Transverse colon (tissue), 4 donors: ENCODE measurements at regions not wholly inside any gene's neighbourhood (a gene's known extent, or its start where the extent isn't known, plus 50 kb on each side); places are given as distances from the start of the nearest gene placed in this dataset.

ENCODE experiments used
- DNase-seq: peaks from one replicate; pipeline ENCODE4 v3.0.0-alpha.2; 2019
- H3K27ac ChIP-seq, 4 donors: fragments of 200-600 bp; sonication (generic); 2 replicates each; pipeline ENCODE4 v1.5.1; 2016 to 2018; ENCODE audit warnings: inconsistent platforms in 4 of 4
- H3K27me3 ChIP-seq: fragments of 200-600 bp; sonication (generic); 2 replicates; pipeline ENCODE4 v1.5.1; 2017; ENCODE audit warnings: inconsistent platforms
- H3K36me3 ChIP-seq, 4 donors: fragments of 200-600 bp; sonication (generic); 2 replicates each; pipeline ENCODE4 v1.5.1; 2017 to 2019; ENCODE audit warnings: inconsistent platforms in 4 of 4
- H3K4me1 ChIP-seq, 4 donors: fragments of 200-600 bp; sonication (generic); 2 replicates each; pipeline ENCODE4 v1.5.1; 2017 to 2020; ENCODE audit warnings: inconsistent platforms in 4 of 4
- H3K4me3 ChIP-seq, 4 donors: fragments of 200-600 bp; sonication (generic); 1 replicate in 1 of 4; 2 replicates in 3 of 4; pipeline versions ENCODE4 v1.5.1 to v1.6.1; 2017 to 2019; ENCODE audit warnings: inconsistent platforms in 4 of 4
- H3K9me3 ChIP-seq, 2 donors: fragments of 200-600 bp; sonication (generic); 2 replicates each; pipeline ENCODE4 v1.5.1; 2017 to 2019; ENCODE audit warnings: inconsistent platforms in 2 of 2
- EP300 ChIP-seq: sonication (generic); formaldehyde crosslinking; IDR thresholded peaks from one replicate; pipeline ENCODE4 v1.6.1; 2017; ENCODE audit warnings: antibody characterized with exemption, low read depth
- POLR2A ChIP-seq: fragments of 450-650 bp; IDR thresholded peaks from one replicate; pipeline ENCODE4 v1.6.1; 2016; ENCODE audit warnings: antibody characterized with exemption, mild to moderate bottlenecking, moderate library complexity
- POLR2AphosphoS5 ChIP-seq, 3 donors: sonication (generic); formaldehyde crosslinking; IDR thresholded peaks; one replicate each; pipeline ENCODE4 v1.6.1; 2016; ENCODE audit warnings: antibody characterized with exemption in 3 of 3
- WGBS, 2 donors: methylation state at CpG; one replicate each; pipeline ENCODE4 v1.1.5; 2018; ENCODE audit warnings: low coverage in 1 of 2; 5-methylcytosine and 5-hydroxymethylcytosine counted together
- in situ Hi-C, 4 donors: fragments of 200-750 bp; cut with MboI; loops; one replicate each; pipeline versions ENCODE4 v1.15.0 to v1.15.1; 2017; ENCODE audit warnings: low sequenced_read_pairs in 3 of 4, low pct_ligation_motif_present in 1 of 4, low pct_unique_long_range_greater_than_20kb in 1 of 4
- intact Hi-C: fragments of 100-400 bp; cut with DNase I; formaldehyde crosslinking; loops from one replicate; pipeline ENCODE4 v1.15.1; 2023; ENCODE audit warnings: low total_unique reads
- TF ChIP-seq, protein P1 (sequence below), 5 experiments: fragments of 200-600 bp in 3 of 5; fragments of 450-650 bp in 2 of 5; sonication (generic) in 3 of 5; IDR thresholded peaks; 1 replicate in 2 of 5; 2 replicates in 3 of 5; pipeline ENCODE4 v1.5.1; 2016 to 2017; ENCODE audit warnings: antibody characterized with exemption in 5 of 5, inconsistent platforms in 3 of 5, mild to moderate bottlenecking in 2 of 5, moderate library complexity in 1 of 5

DNA sequence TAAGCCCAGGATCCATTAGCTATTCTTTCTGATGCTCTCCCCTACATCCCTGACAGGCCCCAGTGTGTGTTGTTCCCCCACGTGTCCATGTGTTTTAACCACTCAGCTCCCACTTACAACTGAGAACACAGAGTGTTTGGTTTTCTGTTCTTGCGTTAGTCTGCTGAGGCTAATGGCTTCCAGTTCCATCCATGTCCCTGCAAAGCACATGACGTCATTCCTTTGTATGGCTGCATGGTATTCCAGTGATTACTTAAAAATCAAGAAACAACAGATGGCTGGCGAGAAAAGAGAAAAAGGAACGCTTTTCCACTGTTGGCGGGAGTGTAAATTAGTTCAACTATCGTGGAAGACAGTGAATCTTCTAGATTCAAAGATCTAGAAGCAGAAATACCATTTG is 556.0 kb downstream of the PTPRC start:
- no peaks in the 10 kb centered on the region for H3K36me3 ChIP-seq
- intact Hi-C loops (no loop called here), in situ Hi-C loops (no loop called here)
- no peak overlapping the region for H3K4me3 ChIP-seq
- 83 to 94% methylated on average over 7 of the region's 7 CpGs for WGBS, 2 donors
- H3K4me1 ChIP-seq, result no peaks in the 10 kb centered on the region
- H3K27me3 ChIP-seq, result no peaks in the 10 kb centered on the region
- TF ChIP-seq POLR2A (no peak), POLR2AphosphoS5 (IDR thresholded peaks at IDR 0.05) (no peak), EP300 (no peak)
- TF ChIP-seq, protein P1, sequence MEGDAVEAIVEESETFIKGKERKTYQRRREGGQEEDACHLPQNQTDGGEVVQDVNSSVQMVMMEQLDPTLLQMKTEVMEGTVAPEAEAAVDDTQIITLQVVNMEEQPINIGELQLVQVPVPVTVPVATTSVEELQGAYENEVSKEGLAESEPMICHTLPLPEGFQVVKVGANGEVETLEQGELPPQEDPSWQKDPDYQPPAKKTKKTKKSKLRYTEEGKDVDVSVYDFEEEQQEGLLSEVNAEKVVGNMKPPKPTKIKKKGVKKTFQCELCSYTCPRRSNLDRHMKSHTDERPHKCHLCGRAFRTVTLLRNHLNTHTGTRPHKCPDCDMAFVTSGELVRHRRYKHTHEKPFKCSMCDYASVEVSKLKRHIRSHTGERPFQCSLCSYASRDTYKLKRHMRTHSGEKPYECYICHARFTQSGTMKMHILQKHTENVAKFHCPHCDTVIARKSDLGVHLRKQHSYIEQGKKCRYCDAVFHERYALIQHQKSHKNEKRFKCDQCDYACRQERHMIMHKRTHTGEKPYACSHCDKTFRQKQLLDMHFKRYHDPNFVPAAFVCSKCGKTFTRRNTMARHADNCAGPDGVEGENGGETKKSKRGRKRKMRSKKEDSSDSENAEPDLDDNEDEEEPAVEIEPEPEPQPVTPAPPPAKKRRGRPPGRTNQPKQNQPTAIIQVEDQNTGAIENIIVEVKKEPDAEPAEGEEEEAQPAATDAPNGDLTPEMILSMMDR (IDR thresholded peaks at IDR 0.05), result no peak
- H3K9me3 ChIP-seq, result no peaks in the 10 kb centered on the region
- H3K27ac ChIP-seq, result no peak overlapping the region
- no peak for DNase-seq

DNA sequence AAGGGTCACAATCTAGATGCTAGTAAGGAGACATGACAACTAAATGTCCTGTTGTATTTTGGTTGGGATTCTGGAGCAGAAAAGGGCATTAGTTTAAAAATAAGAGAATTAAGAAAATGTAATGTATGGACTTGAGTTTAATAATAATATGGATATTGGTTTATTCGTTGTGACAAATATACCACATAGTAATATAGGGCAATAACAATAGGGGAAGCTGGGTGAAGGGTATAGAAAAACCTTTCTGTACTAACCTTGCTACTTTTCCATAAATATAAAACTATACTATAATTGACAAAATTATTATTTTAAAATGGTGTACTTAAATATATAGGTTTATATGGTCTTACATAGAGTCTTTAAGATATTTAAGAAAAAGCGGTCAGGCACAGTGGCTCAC is 558.9 kb downstream of the PTPRC start:
- WGBS, 2 donors, result 89 to 97% methylated on average over 1 to 2 of the region's 2 CpGs
- no peak for DNase-seq
- in situ Hi-C loops, result no loop called here

DNA sequence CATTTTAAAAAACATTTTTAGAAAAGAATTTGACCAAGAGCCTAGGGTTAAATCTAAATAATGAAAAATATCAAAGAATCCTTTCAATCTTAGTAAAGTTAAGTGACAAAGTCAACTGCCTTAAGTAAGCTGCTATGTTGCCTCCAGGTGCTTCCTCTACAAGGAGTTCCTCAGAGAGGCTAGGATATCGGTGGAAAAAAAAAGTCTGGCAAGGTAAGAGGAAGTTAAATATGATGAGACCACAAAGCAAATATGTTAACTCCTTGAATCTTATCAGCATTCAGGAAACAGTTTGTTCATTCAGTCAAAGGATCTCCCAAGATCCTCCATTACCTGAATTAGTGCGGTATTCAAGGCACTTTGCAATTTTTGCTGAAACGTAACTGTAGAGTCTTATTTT is 563.5 kb downstream of the PTPRC start:
- Histone ChIP-seq H3K36me3 (no peaks in the 10 kb centered on the region), H3K27me3 (no peaks in the 10 kb centered on the region), H3K27ac (no peak overlapping the region), H3K4me3 (no peak overlapping the region), H3K9me3 (no peaks in the 10 kb centered on the region), H3K4me1 (no peaks in the 10 kb centered on the region)
- 21 to 64% methylated on average over 3 of the region's 3 CpGs for WGBS, 2 donors
- TF ChIP-seq, protein P1 (IDR thresholded peaks at IDR 0.05), result no peak
- TF ChIP-seq EP300 (no peak), POLR2A (no peak), POLR2AphosphoS5 (IDR thresholded peaks at IDR 0.05) (no peak)
- intact Hi-C loops (no loop called here), in situ Hi-C loops (no loop called here)
- no peak for DNase-seq

More for the DNA sequence above, 558.9 kb downstream of the PTPRC start:
- H3K36me3 ChIP-seq, result no peaks in the 10 kb centered on the region
- no peaks in the 10 kb centered on the region for H3K9me3 ChIP-seq
- no peaks in the 10 kb centered on the region for H3K27me3 ChIP-seq
- H3K27ac ChIP-seq, result no peak overlapping the region
- intact Hi-C loops, result no loop called here
- TF ChIP-seq, protein P1 (IDR thresholded peaks at IDR 0.05), result no peak
- TF ChIP-seq EP300, result no peak
- TF ChIP-seq POLR2AphosphoS5 (IDR thresholded peaks at IDR 0.05), result no peak
- no peak for TF ChIP-seq POLR2A
- H3K4me3 ChIP-seq, result no peak overlapping the region
- no peaks in the 10 kb centered on the region for H3K4me1 ChIP-seq

DNA sequence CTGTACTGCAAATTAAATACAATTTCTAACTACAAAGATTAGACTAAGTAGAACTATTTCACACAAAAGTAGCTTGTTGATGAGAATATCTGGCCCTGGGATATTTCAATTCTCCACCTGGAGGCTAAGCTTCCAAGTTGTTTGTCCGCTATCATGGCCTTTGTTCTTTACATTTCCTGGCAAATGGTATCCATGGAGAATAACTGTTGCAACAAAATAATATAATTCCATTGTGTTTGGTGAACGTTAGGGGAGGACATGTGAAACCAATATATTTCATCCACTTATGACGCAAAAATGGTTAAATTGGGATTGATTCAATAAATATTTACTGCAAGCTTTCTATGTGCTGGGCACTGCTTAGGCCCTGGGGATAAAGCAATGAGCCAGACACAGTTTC is 565.4 kb downstream of the PTPRC start:
- intact Hi-C loops (no loop called here), in situ Hi-C loops (no loop called here)
- Histone ChIP-seq H3K4me1 (no peaks in the 10 kb centered on the region), H3K4me3 (no peak overlapping the region), H3K9me3 (no peaks in the 10 kb centered on the region), H3K36me3 (no peaks in the 10 kb centered on the region), H3K27ac (no peak overlapping the region), H3K27me3 (no peaks in the 10 kb centered on the region)
- TF ChIP-seq POLR2AphosphoS5 (IDR thresholded peaks at IDR 0.05), result no peak
- no peak for TF ChIP-seq POLR2A
- 72 to 82% methylated on average over 3 of the region's 3 CpGs for WGBS, 2 donors
- no peak for DNase-seq

DNA sequence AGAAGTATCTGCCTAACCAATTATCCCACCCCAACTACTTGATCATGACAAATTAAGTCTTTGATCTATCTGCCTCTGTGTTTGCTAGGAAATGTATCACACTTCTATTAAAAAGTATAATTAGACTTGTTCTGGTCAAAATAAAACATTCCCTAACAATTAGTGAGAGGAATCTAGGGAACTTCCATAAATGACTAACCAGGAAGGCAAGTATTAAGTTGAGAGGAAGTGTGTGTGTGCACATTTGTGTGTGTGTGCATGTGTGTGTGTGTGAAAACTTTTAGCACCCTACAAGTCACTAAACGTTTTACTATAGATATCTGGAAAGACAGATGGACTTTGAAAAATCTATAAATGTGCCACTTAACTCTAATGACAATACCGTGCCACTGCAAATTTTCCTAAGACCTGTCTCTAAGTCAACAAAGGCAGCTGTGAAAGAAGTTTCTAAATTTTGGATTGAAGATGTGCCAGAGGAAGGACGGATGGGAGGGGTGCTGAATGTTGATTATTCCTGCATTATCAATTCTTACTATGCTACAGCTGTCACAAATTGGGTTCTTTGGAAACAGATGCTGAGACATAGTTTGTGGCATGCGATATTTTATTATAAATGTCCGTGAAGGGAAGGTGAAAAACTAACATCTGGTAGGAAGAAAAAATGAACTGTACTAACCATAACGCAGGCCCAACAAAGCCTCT is 567.1 kb downstream of the PTPRC start:
- H3K4me3 ChIP-seq, result no peak overlapping the region
- H3K27ac ChIP-seq, result no peak overlapping the region
- WGBS, 2 donors, result 65 to 66% methylated on average over 6 of the region's 6 CpGs
- H3K27me3 ChIP-seq, result no peaks in the 10 kb centered on the region
- DNase-seq, result no peak
- intact Hi-C loops (no loop called here), in situ Hi-C loops (no loop called here)
- H3K4me1 ChIP-seq, result no peaks in the 10 kb centered on the region
- no peaks in the 10 kb centered on the region for H3K9me3 ChIP-seq
- H3K36me3 ChIP-seq, result no peaks in the 10 kb centered on the region
- TF ChIP-seq POLR2AphosphoS5 (IDR thresholded peaks at IDR 0.05) (no peak), EP300 (no peak), POLR2A (no peak)
- TF ChIP-seq, protein P1 (IDR thresholded peaks at IDR 0.05), result no peak
